T-cell (primary cell): ENCODE measurements at regions not wholly inside any gene's neighbourhood (a gene's known extent, or its start where the extent isn't known, plus 50 kb on each side); places are given as distances from the start of the nearest gene placed in this dataset.
"Not testable (repeated sequence)": the region's sequence is repeated elsewhere in the genome, so short reads cannot be mapped to it uniquely, and the experiment has no call there.

Source experiments
- ATAC-seq, 4 experiments: fragments of 200-7000 bp in 3 of 4; fragments of 150-1000 bp in 1 of 4; cut with Tn5 transposase; replicated peaks in 1 of 4; 1 replicate in 3 of 4; 2 replicates in 1 of 4; pipeline ENCODE4 v1.10.0; 2021; ENCODE audit warnings: moderate library complexity in 3 of 4, mild to moderate bottlenecking in 2 of 4, moderate number of reproducible peaks in 1 of 4
- CTCF ChIA-PET, 2 donors: fragments of 300-600 bp; sonication (Branson Sonifier 250); formaldehyde crosslinking; loops; one replicate each; lab custom pipeline; 2022; ENCODE audit warnings: antibody characterized with exemption in 2 of 2; lab: Charles Lee
- POLR2A ChIA-PET, 2 donors: fragments of 300-600 bp; sonication (Branson Sonifier 250); formaldehyde crosslinking; loops; one replicate each; lab custom pipeline; 2022; ENCODE audit warnings: antibody characterized with exemption in 2 of 2; lab: Charles Lee
- DNase-seq, 35 experiments: peaks; one replicate each; pipeline versions ENCODE4 v3.0.0 to v3.0.0-alpha.2; 2013 to 2023
- H3K27ac ChIP-seq: one replicate; pipeline ENCODE4 v1.5.1; 2013; ENCODE audit warnings: low read length
- H3K27me3 ChIP-seq, 2 experiments: replicated peaks in 1 of 2; 1 replicate in 1 of 2; 2 replicates in 1 of 2; pipeline versions ENCODE4 v1.6.1 to v1.7.0; 2013; ENCODE audit warnings: low read length in 1 of 2, mixed read lengths in 1 of 2; ENCODE audit not compliant: control insufficient read depth in 2 of 2, insufficient read depth in 2 of 2; ENCODE audit errors: extremely low read depth in 1 of 2
- H3K36me3 ChIP-seq, 2 donors: 1 replicate in 1 of 2; 2 replicates in 1 of 2; pipeline versions ENCODE4 v1.6.1 to v1.7.0; 2013; ENCODE audit warnings: low read length in 1 of 2; ENCODE audit not compliant: control insufficient read depth in 2 of 2, insufficient read depth in 1 of 2; ENCODE audit errors: extremely low read depth in 1 of 2
- H3K4me1 ChIP-seq, 2 experiments: 1 replicate in 1 of 2; 2 replicates in 1 of 2; pipeline versions ENCODE4 v1.6.1 to v1.7.0; 2013; ENCODE audit warnings: low read length in 2 of 2, mixed read lengths in 1 of 2; ENCODE audit not compliant: insufficient read depth in 2 of 2, control insufficient read depth in 1 of 2; ENCODE audit errors: extremely low read depth in 1 of 2
- H3K4me3 ChIP-seq, 2 donors: 1 replicate in 1 of 2; 2 replicates in 1 of 2; pipeline versions ENCODE4 v1.5.1 to v1.7.0; 2013; ENCODE audit warnings: mild to moderate bottlenecking in 2 of 2, low read length in 1 of 2, moderate library complexity in 1 of 2; ENCODE audit not compliant: control insufficient read depth in 1 of 2; ENCODE audit errors: extremely low read depth in 1 of 2
- H3K9me3 ChIP-seq: 2 replicates; pipeline ENCODE4 v1.7.0; 2013
- H3K27ac Mint-ChIP-seq, 2 donors: one replicate each; pipeline ENCODE4 v1.8.0; 2020 to 2021; ENCODE audit warnings: mild to moderate bottlenecking in 2 of 2, mixed read lengths in 2 of 2
- H3K27me3 Mint-ChIP-seq, 2 donors: one replicate each; pipeline ENCODE4 v1.8.0; 2021 to 2022; ENCODE audit warnings: mixed read lengths in 2 of 2
- H3K36me3 Mint-ChIP-seq: one replicate; pipeline ENCODE4 v1.8.0; 2021; ENCODE audit warnings: mixed read lengths
- H3K4me1 Mint-ChIP-seq, 3 donors: one replicate each; pipeline ENCODE4 v1.8.0; 2020 to 2022; ENCODE audit warnings: mixed read lengths in 3 of 3, mild to moderate bottlenecking in 1 of 3
- H3K4me3 Mint-ChIP-seq, 3 donors: one replicate each; pipeline ENCODE4 v1.8.0; 2020 to 2022; ENCODE audit warnings: mild to moderate bottlenecking in 3 of 3, mixed read lengths in 3 of 3, moderate library complexity in 3 of 3
- H3K9me3 Mint-ChIP-seq, 3 donors: one replicate each; pipeline ENCODE4 v1.8.0; 2020 to 2022; ENCODE audit warnings: mixed read lengths in 3 of 3
- WGBS: methylation state at CpG from one replicate; pipeline ENCODE4 v1.1.5; 2013; ENCODE audit warnings: missing lambda C conversion rate; ENCODE audit not compliant: insufficient coverage; 5-methylcytosine and 5-hydroxymethylcytosine counted together

DNA sequence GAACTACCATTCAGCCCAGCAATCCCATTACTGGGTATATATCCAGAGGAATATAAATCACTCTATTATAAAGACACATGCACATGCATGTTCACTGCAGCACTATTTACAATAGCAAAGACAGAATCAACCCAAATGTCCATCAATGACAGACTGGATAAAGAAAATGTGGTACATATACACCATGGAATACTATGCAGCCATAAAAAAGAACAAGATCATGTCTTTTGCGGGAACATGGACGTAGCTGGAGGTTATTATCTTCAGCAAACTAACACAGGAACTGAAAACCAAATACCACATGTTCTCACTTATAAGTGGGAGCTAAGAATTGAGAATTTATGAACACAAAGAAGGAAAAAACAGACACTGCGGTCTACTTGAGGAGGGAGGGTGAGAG lies 195.1 kb downstream of the GPAT3 start:
- WGBS: no CpG with 5 or more reads among the region's 3 CpGs
- H3K36me3 ChIP-seq, H3K9me3 ChIP-seq, H3K4me3 ChIP-seq, POLR2A ChIA-PET, H3K4me3 Mint-ChIP-seq, ATAC-seq, H3K27ac Mint-ChIP-seq, H3K4me1 ChIP-seq, H3K4me1 Mint-ChIP-seq, H3K27ac ChIP-seq, H3K36me3 Mint-ChIP-seq, H3K27me3 ChIP-seq, CTCF ChIA-PET, DNase-seq: not testable (repeated sequence)
- Mint-ChIP-seq H3K27me3 (peaks cover 8 to 13% of the 10 kb centered on the region in 2 donors), H3K9me3 (peaks cover 5 to 13% (median 10%) of the 10 kb centered on the region in 3 donors)

DNA sequence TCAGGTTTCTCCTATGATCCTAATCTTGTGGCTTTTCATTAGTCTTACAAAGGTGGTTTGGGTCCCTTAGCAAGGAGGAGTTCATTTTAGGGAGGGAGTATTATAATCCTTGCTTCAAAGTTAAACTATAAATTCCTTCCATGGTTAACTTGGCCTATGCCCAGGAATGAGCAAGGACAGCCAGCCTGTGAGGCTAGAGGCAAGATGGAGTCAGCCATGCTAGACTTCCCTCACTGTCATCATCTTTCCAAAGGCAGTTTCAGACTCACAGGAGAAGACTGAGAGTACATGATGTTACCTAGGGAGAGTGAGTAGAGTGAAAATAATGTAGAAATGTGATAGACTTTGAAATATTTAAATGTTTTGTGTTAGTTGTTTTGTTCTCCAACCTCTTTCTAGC lies 192.3 kb downstream of the GPAT3 start:
- Mint-ChIP-seq H3K4me3 (no peak overlapping the region), H3K9me3 (peaks cover 5 to 13% (median 10%) of the 10 kb centered on the region in 3 donors), H3K36me3 (no peaks in the 10 kb centered on the region), H3K27ac (no peak overlapping the region), H3K4me1 (no peaks in the 10 kb centered on the region), H3K27me3 (peaks cover 17 to 18% of the 10 kb centered on the region in 2 donors)
- no peaks in the 10 kb centered on the region for H3K9me3 ChIP-seq
- ATAC-seq: no peak
- no peaks in the 10 kb centered on the region for H3K36me3 ChIP-seq
- no peak for DNase-seq
- no peaks in the 10 kb centered on the region for H3K4me1 ChIP-seq
- H3K27ac ChIP-seq: no peak overlapping the region
- ChIA-PET CTCF (no interaction called here), POLR2A (no interaction called here)
- H3K4me3 ChIP-seq: no peak overlapping the region
- H3K27me3 ChIP-seq: no peaks in the 10 kb centered on the region

DNA sequence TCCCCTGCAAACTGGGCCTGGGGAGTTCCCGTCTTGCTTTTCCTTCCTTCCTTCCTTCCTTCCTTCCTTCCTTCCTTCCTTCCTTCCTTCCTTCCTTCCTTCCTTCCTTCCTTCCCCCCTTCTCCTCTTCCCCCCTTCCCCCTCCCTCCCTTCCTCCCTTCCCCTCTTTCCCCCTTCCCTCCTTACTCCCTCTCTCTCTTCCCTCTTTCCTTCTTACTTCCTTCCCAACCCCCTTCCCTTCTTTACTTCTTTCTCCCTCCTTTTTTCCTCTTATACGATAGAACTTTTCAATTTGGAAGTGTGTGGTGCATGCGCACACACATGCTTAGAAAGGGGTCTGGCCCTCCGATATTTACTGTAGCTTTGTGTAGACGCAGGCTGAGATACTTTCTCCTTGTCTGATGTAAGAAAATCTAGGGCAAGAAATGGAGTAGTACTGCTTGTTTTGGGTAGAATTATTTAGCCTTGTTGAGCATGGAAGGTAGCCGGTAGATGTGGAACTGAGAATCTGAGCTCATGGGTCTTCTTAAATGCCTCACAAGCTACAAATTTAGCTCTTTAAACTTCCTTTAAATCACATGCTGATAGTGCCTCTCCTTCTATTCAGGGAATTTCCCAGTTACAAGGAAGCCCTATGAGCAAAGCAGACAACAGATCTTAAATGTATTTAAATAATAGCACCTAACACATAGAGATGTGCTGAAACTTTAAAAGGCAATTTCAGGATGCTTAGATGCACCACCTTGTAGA lies 189.6 kb downstream of the GPAT3 start:
- Mint-ChIP-seq H3K4me3 (no peak overlapping the region), H3K27ac (no peak overlapping the region)
- 92% methylated on average over 4 of the region's 6 CpGs for WGBS

DNA sequence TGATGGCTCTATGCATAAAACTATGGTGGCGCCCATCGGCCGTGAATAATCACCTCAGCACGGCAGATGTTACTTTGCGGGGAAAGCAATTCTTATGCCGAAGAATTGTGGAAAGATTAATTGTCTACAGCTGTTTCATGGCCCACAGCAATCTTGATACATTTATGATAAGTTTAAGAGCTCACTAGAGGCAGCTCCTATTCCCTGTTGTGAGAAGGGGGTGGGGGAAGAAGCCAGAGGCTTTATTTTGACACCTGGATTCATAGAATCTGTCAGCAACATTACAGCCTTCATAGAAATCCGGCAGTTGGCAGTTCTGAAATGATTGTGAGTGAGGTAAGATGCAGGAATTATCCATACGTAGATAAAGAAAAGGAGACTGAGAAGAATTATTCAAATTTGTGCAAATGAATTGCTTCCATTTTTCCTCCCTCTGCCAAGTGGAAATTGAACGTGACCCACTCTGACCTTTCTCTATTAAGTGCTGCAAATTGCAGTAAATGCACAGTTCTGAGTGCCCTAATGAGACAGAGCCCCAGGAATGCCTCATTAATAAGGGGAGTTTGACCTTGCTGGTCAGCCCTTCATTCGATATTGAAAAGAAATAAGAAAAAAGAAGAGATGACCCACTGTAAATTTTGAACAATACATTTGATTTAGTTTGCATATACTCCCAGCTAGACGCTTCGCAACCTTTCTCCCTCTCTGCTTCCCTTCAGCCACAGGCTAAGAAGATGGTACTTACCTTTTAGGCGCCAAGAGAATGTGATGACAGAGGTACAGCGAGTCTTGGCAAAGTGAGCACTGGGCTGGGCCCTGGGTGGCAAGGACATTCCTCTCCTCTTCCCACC lies 188.8 kb downstream of the GPAT3 start:
- Mint-ChIP-seq H3K9me3 (peaks cover 0 to 1% (median 0%) of the 10 kb centered on the region in 3 donors), H3K4me3 (no peak overlapping the region)
- CTCF ChIA-PET: no interaction called here

More for the DNA sequence above, 189.6 kb downstream of the GPAT3 start:
- H3K27me3 ChIP-seq: no peaks in the 10 kb centered on the region
- H3K27ac ChIP-seq: no peak overlapping the region
- no peaks in the 10 kb centered on the region for H3K4me1 Mint-ChIP-seq
- no peaks in the 10 kb centered on the region for H3K36me3 ChIP-seq
- no peak for DNase-seq
- no peak for ATAC-seq
- no peaks in the 10 kb centered on the region for H3K36me3 Mint-ChIP-seq
- POLR2A ChIA-PET: no interaction called here
- peaks cover 24 to 32% of the 10 kb centered on the region in 2 donors for H3K27me3 Mint-ChIP-seq
- CTCF ChIA-PET: no interaction called here
- peaks cover 5 to 10% (median 5%) of the 10 kb centered on the region in 3 donors for H3K9me3 Mint-ChIP-seq
- no peak overlapping the region for H3K4me3 ChIP-seq
- H3K9me3 ChIP-seq: no peaks in the 10 kb centered on the region
- no peaks in the 10 kb centered on the region for H3K4me1 ChIP-seq

DNA sequence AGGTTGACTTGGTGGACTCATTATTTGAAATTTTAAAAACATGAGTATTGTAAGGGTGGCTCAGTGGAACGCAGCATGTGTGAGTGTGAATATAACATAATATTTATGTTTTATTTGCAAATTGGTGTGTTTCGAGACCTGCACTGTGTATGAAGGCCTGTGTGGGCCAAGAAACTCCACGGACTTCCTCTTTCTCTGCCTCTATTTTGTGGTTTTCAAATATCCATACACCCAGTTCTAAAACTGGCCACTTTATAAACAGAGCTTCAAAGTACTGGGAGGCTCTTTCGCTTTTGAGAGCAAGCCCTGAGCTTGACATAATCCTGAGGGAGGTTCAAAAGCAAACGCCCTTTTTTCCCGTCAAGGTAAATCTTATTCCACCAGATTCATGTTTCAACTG lies 187.7 kb downstream of the GPAT3 start:
- ChIA-PET CTCF (no interaction called here), POLR2A (no interaction called here)
- WGBS: no CpG with 5 or more reads among the region's 6 CpGs
- H3K27ac Mint-ChIP-seq: no peak overlapping the region
- H3K36me3 Mint-ChIP-seq: no peaks in the 10 kb centered on the region
- Histone ChIP-seq H3K36me3 (no peaks in the 10 kb centered on the region), H3K27ac (no peak overlapping the region), H3K9me3 (no peaks in the 10 kb centered on the region), H3K4me3 (no peak overlapping the region), H3K4me1 (no peaks in the 10 kb centered on the region), H3K27me3 (peaks cover 0 to 3% of the 10 kb centered on the region in 2 experiments)
- no peaks in the 10 kb centered on the region for H3K4me1 Mint-ChIP-seq
- no peak for ATAC-seq
- DNase-seq: no peak
- peaks cover 24 to 32% of the 10 kb centered on the region in 2 donors for H3K27me3 Mint-ChIP-seq
- no peaks in the 10 kb centered on the region for H3K9me3 Mint-ChIP-seq
- H3K4me3 Mint-ChIP-seq: no peak overlapping the region

More for the DNA sequence above, 188.8 kb downstream of the GPAT3 start:
- Mint-ChIP-seq H3K36me3 (no peaks in the 10 kb centered on the region), H3K27me3 (peaks cover 24 to 32% of the 10 kb centered on the region in 2 donors), H3K4me1 (no peaks in the 10 kb centered on the region), H3K27ac (no peak overlapping the region)
- 89% methylated on average over 3 of the region's 14 CpGs for WGBS
- no peak for DNase-seq
- Histone ChIP-seq H3K4me3 (no peak overlapping the region), H3K4me1 (no peaks in the 10 kb centered on the region), H3K36me3 (no peaks in the 10 kb centered on the region), H3K27me3 (peaks cover 0 to 3% of the 10 kb centered on the region in 2 experiments), H3K27ac (no peak overlapping the region), H3K9me3 (no peaks in the 10 kb centered on the region)
- no peak for ATAC-seq
- POLR2A ChIA-PET: no interaction called here

DNA sequence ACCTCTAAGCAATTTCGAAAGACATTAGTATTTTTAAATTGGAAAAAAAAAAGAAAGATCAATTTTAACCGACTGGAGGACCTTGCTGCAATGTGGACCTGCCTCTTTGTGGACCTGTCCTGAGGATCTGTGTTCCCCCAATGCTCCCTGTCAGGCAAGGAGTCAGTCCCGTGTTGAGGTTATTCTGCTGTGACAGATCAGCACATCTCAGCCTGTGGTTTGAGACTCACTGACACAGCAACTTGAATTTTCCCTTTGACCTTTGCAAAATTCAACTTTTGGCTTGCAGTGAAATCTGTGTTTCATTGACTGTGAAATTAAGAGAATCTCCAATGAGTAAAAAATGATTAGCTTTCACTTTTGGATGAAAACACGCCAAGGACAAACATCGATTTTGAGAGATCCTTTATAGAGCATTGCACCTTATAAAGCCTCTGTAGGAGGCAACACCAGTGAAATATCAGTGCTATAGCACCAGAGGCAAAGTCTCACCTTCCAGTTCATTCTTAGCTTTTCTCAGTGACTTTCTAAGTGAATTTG lies 186.9 kb downstream of the GPAT3 start:
- Mint-ChIP-seq H3K27ac (no peak overlapping the region), H3K4me3 (no peak overlapping the region), H3K9me3 (no peaks in the 10 kb centered on the region), H3K27me3 (peaks cover 24 to 32% of the 10 kb centered on the region in 2 donors), H3K36me3 (no peaks in the 10 kb centered on the region), H3K4me1 (no peaks in the 10 kb centered on the region)
- ChIA-PET CTCF (no interaction called here), POLR2A (no interaction called here)
- Histone ChIP-seq H3K4me1 (no peaks in the 10 kb centered on the region), H3K9me3 (no peaks in the 10 kb centered on the region), H3K36me3 (no peaks in the 10 kb centered on the region), H3K27me3 (peaks cover 0 to 3% of the 10 kb centered on the region in 2 experiments), H3K4me3 (no peak overlapping the region), H3K27ac (no peak overlapping the region)
- ATAC-seq (no peak), DNase-seq (no peak)
- WGBS: 64% methylated on average over 2 of the region's 5 CpGs
